ENCODE measurements at regions not wholly inside any gene's neighbourhood (a gene's known extent, or its start where the extent isn't known, plus 50 kb on each side); places are given as distances from the start of the nearest gene placed in this dataset.

DNA sequence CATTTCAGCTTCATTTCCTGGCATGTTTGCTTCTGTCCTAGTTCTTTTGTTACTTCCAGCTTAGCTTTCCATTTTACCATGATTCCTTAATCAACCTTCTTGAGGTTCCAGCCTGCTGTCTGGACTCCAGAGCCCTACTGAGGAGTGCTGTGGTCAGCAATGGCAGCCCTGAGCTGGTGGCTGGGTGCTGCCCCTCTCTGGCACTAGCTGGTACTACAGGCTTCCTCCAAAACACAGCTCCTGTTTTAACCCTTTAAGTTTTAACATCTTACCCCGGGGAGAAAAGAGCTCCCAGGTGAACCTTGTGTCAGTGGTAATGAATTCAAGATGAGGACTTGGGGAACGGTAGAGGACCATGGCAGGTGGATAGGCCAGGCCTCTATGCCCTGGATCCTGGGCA is 395.5 kb downstream of the TMEM114 start:
- Histone ChIP-seq H3K27me3 (no peaks in the 10 kb centered on the region), H3K4me3 (ENCODE audit: low read depth, low read length) (no peak overlapping the region), H3K4me1 (no peaks in the 10 kb centered on the region), H3K9me3 (no peaks in the 10 kb centered on the region), H3K36me3 (no peaks in the 10 kb centered on the region)
- DNase-seq = peak; percentile 9
- TF ChIP-seq, protein P1, sequence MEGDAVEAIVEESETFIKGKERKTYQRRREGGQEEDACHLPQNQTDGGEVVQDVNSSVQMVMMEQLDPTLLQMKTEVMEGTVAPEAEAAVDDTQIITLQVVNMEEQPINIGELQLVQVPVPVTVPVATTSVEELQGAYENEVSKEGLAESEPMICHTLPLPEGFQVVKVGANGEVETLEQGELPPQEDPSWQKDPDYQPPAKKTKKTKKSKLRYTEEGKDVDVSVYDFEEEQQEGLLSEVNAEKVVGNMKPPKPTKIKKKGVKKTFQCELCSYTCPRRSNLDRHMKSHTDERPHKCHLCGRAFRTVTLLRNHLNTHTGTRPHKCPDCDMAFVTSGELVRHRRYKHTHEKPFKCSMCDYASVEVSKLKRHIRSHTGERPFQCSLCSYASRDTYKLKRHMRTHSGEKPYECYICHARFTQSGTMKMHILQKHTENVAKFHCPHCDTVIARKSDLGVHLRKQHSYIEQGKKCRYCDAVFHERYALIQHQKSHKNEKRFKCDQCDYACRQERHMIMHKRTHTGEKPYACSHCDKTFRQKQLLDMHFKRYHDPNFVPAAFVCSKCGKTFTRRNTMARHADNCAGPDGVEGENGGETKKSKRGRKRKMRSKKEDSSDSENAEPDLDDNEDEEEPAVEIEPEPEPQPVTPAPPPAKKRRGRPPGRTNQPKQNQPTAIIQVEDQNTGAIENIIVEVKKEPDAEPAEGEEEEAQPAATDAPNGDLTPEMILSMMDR (IDR thresholded peaks at IDR 0.05; ENCODE audit: low read depth, low read length) = peak; percentile 42

DNA sequence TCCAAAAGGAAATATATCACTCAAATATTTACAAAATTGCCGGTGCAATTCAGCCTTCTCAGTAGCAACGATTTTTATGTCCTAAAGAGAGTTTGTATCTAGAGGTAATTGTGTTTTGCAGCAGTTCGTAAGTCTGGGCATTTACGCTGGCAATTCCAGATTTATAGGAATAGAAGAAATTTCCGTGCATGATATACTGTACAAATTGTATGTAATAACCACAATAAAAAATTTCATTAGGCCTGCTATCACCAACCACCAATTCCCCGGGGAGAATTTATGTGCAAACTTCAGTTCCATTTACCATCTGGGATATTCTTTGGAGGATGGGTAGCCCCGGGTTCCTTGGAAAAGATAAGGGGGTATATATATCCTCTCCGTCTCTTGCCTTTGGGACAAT is 401.5 kb downstream of the TMEM114 start:
- no peaks in the 10 kb centered on the region for H3K36me3 ChIP-seq
- H3K27me3 ChIP-seq = no peaks in the 10 kb centered on the region
- no peak for DNase-seq
- no peak overlapping the region for H3K4me3 ChIP-seq (ENCODE audit: low read depth, low read length)
- no peaks in the 10 kb centered on the region for H3K4me1 ChIP-seq
- TF ChIP-seq, protein P1 (IDR thresholded peaks at IDR 0.05; ENCODE audit: low read depth, low read length) = no peak
- H3K9me3 ChIP-seq = no peaks in the 10 kb centered on the region

DNA sequence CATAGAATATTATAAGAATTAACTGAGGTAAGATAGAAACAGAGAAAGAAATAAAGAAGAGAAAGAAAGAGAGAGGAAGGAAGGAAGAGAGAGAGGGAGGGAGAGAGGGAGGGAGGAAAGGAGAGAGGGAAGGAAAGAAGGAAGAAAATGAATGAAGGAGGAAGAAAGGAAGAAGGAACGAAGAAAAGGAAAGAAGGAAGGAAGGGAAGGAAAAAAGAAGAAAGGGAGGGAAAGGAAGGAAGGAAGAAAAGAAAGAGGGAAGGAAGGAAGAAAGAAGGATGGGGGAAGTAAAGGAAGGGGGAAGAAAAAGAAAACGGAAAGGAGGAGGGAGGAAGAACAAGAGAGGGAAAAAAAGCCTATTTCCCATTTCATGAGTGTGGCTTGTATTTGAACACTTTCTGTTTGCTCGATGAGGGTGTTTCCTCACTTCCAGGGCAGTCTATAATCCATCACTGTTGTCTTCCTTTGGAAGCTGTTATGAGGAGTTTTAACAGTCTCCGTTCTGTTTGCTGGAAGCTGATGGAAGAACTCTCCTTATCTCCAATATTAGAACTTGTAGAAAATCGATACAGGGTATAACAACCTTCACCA is 402.4 kb downstream of the TMEM114 start:
- TF ChIP-seq, protein P1 (IDR thresholded peaks at IDR 0.05; ENCODE audit: low read depth, low read length) = no peak
- no peaks in the 10 kb centered on the region for H3K4me1 ChIP-seq
- no peaks in the 10 kb centered on the region for H3K9me3 ChIP-seq
- H3K27me3 ChIP-seq = no peaks in the 10 kb centered on the region
- H3K4me3 ChIP-seq (ENCODE audit: low read depth, low read length) = no peak overlapping the region
- H3K36me3 ChIP-seq = no peaks in the 10 kb centered on the region
- DNase-seq = no peak

DNA sequence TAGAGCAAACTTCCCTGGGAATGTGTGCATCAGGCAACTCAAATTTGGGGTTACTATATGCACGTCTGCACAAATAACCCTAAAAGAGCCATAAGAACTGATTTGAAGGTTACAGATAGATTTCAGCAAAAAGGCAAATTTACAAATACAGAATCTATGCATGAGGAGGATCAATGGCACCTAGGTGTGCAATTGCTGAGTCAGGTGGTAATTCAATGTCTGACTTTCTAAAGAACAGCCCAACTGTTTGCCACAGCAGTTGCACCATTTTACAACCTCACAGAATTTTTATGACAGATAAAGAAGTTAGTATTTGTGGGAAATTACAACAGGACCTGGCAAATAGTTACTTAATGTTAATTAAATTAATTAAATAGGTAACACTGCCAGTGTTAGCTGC is 405.5 kb downstream of the TMEM114 start:
- DNase-seq = no peak
- no peak overlapping the region for H3K4me3 ChIP-seq (ENCODE audit: low read depth, low read length)
- no peaks in the 10 kb centered on the region for H3K9me3 ChIP-seq
- TF ChIP-seq, protein P1 (IDR thresholded peaks at IDR 0.05; ENCODE audit: low read depth, low read length) = no peak
- no peaks in the 10 kb centered on the region for H3K4me1 ChIP-seq
- no peaks in the 10 kb centered on the region for H3K36me3 ChIP-seq
- H3K27me3 ChIP-seq = no peaks in the 10 kb centered on the region

DNA sequence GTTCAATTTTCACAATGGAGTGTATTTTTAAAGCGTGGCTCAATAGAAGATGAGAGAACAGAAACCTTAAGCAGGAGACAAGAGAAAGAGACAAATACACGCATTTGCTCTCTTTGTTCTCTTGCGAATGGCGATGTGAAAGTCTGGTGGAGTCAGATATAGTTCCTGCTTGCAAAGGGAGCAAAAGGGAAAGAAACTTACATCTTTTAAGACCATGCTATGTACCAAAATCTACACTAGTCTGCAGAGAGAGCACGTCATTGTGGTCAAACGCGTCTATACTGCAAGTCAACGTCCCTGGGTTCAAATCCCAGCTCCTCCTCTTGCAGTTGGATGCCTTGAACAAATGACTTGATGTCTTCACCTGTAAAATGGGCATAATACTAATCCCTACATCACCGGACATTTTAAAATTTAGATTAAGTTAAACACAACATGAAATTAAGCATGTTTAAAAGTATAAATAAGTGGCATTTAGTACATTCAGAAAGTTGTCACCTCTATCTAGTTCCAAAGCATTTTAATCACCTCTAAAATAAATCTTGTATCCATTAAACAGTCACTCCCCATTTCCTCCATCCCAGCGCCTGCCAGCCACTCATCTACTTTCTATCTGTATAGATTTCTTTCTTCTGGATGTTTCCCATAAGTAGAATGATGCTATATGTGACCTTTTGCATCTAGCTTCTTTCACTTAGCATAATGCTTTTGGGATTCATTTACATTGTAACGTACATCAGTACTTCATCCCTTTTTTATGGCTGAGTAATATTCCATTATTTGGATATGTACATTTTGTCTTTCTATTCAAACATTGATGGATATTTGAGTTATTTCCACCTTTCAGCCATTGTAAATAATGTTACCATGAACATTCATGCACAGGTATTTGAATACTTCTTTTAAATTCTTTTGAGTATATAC is 406.9 kb downstream of the TMEM114 start:
- H3K36me3 ChIP-seq = no peaks in the 10 kb centered on the region
- H3K4me3 ChIP-seq (ENCODE audit: low read depth, low read length) = no peak overlapping the region
- no peaks in the 10 kb centered on the region for H3K27me3 ChIP-seq
- TF ChIP-seq, protein P1 (IDR thresholded peaks at IDR 0.05; ENCODE audit: low read depth, low read length) = no peak
- no peaks in the 10 kb centered on the region for H3K4me1 ChIP-seq
- H3K9me3 ChIP-seq = no peaks in the 10 kb centered on the region
- no peak for DNase-seq

DNA sequence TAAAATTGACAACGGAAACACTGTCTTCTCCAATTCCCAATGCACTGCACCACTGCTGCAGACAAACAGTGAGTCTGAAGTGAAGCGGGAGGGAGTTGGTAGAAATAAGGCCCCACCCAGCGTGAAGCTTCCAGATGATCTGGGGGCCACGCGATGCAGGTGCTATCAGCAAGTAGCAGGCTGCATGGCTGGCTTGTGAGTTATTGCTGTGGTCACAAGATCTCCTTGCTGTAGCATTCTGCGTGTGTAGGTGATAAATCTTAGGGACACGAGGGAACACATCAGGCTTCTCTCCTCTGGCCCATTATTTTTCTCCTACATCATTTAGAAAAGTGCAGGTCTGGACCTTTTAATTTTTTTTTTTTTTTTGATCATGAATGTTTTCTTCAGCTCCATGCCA is 407.6 kb downstream of the TMEM114 start:
- Histone ChIP-seq H3K36me3 (no peaks in the 10 kb centered on the region), H3K27me3 (no peaks in the 10 kb centered on the region), H3K4me1 (no peaks in the 10 kb centered on the region), H3K4me3 (ENCODE audit: low read depth, low read length) (no peak overlapping the region), H3K9me3 (no peaks in the 10 kb centered on the region)
- no peak for DNase-seq
- TF ChIP-seq, protein P1 (IDR thresholded peaks at IDR 0.05; ENCODE audit: low read depth, low read length) = no peak

All from BE2C (cell line).